ENCODE measurements at regions not wholly inside any gene's neighbourhood (a gene's known extent, or its start where the extent isn't known, plus 50 kb on each side); places are given as distances from the start of the nearest gene placed in this dataset.
A peak's percentile ranks its signal among the peaks of the same experiment; 100 is the strongest.
"Not testable (repeated sequence)": the region's sequence is repeated elsewhere in the genome, so short reads cannot be mapped to it uniquely, and the experiment has no call there.

DNA sequence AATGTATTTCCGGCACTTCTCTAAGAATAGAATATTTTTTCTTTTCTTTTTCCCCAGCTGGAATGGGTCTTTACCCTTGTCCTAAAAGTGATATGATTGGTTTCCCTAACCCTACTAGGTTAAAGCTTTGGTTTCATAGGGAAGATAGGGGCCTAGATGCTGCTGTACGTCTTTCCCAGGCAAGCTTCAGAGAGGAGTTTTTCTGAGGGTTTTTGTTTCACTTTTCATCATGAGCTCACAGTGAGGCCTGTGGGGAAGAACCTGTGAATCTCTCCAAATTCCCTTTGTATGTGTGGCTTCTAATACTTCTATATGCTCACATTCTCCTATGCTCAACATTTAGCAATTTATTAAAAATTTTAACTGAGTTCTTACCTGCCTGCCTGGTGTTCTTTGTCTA is 320.0 kb upstream of the PCDH18 start:
- H3K27me3 Mint-ChIP-seq (ENCODE audit: low read depth): no peaks in the 10 kb centered on the region
- H3K9me3 Mint-ChIP-seq: peaks cover 10% of the 10 kb centered on the region
- no peak overlapping the region for H3K4me3 Mint-ChIP-seq

DNA sequence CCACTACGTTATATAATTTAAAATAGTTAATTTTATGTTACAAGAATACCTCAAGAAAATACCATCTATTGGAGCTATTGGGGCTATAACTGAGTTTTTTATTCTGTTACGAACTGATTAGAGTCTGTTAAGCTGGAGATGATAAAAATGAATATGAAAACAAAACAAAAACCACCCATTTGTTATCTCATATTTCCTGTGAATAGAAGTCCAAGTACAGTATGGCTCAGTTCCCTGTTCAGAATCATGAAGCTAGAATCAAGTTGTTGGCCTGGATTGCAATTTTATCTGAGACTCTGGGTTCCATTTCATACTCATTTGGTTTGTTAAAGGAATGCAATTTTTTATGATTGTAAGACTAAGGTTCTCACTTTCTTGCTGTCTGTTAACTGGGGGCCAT is 319.1 kb upstream of the PCDH18 start:
- peaks cover 11% of the 10 kb centered on the region for H3K36me3 Mint-ChIP-seq (ENCODE audit: low read depth)
- DNase-seq (ENCODE audit: low read depth, low spot score): no peak
- H3K27me3 Mint-ChIP-seq (ENCODE audit: low read depth): no peaks in the 10 kb centered on the region
- no peak overlapping the region for H3K4me3 Mint-ChIP-seq
- peaks cover 10% of the 10 kb centered on the region for H3K9me3 Mint-ChIP-seq
- TF ChIP-seq, protein P1, sequence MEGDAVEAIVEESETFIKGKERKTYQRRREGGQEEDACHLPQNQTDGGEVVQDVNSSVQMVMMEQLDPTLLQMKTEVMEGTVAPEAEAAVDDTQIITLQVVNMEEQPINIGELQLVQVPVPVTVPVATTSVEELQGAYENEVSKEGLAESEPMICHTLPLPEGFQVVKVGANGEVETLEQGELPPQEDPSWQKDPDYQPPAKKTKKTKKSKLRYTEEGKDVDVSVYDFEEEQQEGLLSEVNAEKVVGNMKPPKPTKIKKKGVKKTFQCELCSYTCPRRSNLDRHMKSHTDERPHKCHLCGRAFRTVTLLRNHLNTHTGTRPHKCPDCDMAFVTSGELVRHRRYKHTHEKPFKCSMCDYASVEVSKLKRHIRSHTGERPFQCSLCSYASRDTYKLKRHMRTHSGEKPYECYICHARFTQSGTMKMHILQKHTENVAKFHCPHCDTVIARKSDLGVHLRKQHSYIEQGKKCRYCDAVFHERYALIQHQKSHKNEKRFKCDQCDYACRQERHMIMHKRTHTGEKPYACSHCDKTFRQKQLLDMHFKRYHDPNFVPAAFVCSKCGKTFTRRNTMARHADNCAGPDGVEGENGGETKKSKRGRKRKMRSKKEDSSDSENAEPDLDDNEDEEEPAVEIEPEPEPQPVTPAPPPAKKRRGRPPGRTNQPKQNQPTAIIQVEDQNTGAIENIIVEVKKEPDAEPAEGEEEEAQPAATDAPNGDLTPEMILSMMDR (conservative IDR thresholded peaks at IDR 0.05): no peak
- no peaks in the 10 kb centered on the region for H3K4me1 Mint-ChIP-seq
- no peak overlapping the region for H3K27ac Mint-ChIP-seq (ENCODE audit: unreplicated experiment)

More for the DNA sequence above, 320.0 kb upstream of the PCDH18 start:
- Mint-ChIP-seq H3K27ac (ENCODE audit: unreplicated experiment) (no peak overlapping the region), H3K36me3 (ENCODE audit: low read depth) (peaks cover 11% of the 10 kb centered on the region), H3K4me1 (no peaks in the 10 kb centered on the region)
- DNase-seq (ENCODE audit: low read depth, low spot score): no peak
- TF ChIP-seq, protein P1 (conservative IDR thresholded peaks at IDR 0.05): no peak

DNA sequence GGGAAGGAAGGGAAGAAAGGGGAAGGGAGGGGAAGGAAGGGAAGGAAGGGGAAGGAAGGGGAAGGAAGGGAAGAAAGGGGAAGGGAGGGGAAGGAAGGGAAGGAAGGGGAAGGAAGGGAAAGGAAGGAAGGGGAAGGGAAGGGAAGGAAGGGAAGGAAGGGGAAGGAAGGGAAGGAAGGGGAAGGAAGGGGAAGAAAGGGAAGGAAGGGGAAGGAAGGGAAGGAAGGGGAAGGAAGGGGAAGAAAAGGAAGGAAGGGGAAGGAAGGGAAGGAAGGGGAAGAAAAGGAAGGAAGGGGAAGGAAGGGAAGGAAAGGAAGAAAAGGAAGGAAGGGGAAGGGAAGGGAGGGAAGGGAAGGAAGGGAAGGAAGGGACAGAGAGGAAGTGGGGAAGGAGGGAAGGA is 295.7 kb upstream of the PCDH18 start:
- H3K36me3 Mint-ChIP-seq (ENCODE audit: low read depth); H3K9me3 Mint-ChIP-seq; H3K4me1 Mint-ChIP-seq; DNase-seq (ENCODE audit: low read depth, low spot score); H3K27me3 Mint-ChIP-seq (ENCODE audit: low read depth); H3K4me3 Mint-ChIP-seq; H3K27ac Mint-ChIP-seq (ENCODE audit: unreplicated experiment): not testable (repeated sequence)

GRCh38 chr4:137825505-137825904 is 293.2 kb upstream of the PCDH18 start:
- no peaks in the 10 kb centered on the region for H3K36me3 Mint-ChIP-seq (ENCODE audit: low read depth)
- no peak for DNase-seq (ENCODE audit: low read depth, low spot score)
- H3K4me3 Mint-ChIP-seq: no peak overlapping the region
- no peaks in the 10 kb centered on the region for H3K27me3 Mint-ChIP-seq (ENCODE audit: low read depth)
- H3K4me1 Mint-ChIP-seq: no peaks in the 10 kb centered on the region
- H3K27ac Mint-ChIP-seq (ENCODE audit: unreplicated experiment): no peak overlapping the region
- TF ChIP-seq, protein P1 (conservative IDR thresholded peaks at IDR 0.05): no peak
- peaks cover 3% of the 10 kb centered on the region for H3K9me3 Mint-ChIP-seq

- no peaks in the 10 kb centered on the region for H3K36me3 Mint-ChIP-seq (ENCODE audit: low read depth)
Measured at GRCh38 chr4:137823007-137823406, 290.7 kb upstream of the PCDH18 start.

DNA sequence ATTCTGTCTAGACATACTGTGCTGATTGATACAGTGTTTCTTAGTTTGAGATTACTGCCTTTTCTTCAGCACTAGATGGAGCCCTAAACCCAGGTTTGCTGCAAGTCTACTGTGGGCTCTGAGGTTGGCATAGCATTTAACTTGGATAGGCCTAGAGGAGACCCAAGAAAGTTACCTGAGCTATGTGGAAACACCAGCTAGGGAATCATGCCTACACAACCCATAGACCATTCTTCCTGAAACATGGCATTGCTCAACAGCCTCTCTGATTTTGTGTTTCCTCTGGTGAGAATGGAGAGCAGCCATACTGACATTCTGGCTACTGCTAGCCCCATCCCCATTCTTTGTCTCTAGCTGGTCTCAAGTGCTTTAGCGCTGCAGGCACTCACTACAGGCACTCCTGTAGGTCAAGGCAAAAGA is 287.7 kb upstream of the PCDH18 start:
- H3K27ac Mint-ChIP-seq (ENCODE audit: unreplicated experiment): no peak overlapping the region
- TF ChIP-seq, protein P1 (conservative IDR thresholded peaks at IDR 0.05): peak; percentile 67
- H3K4me3 Mint-ChIP-seq: no peak overlapping the region
- H3K4me1 Mint-ChIP-seq: no peaks in the 10 kb centered on the region
- no peaks in the 10 kb centered on the region for H3K36me3 Mint-ChIP-seq (ENCODE audit: low read depth)
- DNase-seq (ENCODE audit: low read depth, low spot score): no peak
- peaks cover 8% of the 10 kb centered on the region for H3K9me3 Mint-ChIP-seq
- H3K27me3 Mint-ChIP-seq (ENCODE audit: low read depth): no peaks in the 10 kb centered on the region

More at GRCh38 chr4:137823007-137823406, 290.7 kb upstream of the PCDH18 start:
- TF ChIP-seq, protein P1 (conservative IDR thresholded peaks at IDR 0.05): no peak
- H3K4me3 Mint-ChIP-seq: no peak overlapping the region
- no peak overlapping the region for H3K27ac Mint-ChIP-seq (ENCODE audit: unreplicated experiment)
- peaks cover 5% of the 10 kb centered on the region for H3K9me3 Mint-ChIP-seq
- DNase-seq (ENCODE audit: low read depth, low spot score): no peak
- no peaks in the 10 kb centered on the region for H3K27me3 Mint-ChIP-seq (ENCODE audit: low read depth)
- H3K4me1 Mint-ChIP-seq: no peaks in the 10 kb centered on the region

Data from neural crest cell (in vitro differentiated cells).